ENCODE measurements at regions not wholly inside any gene's neighbourhood (a gene's known extent, or its start where the extent isn't known, plus 50 kb on each side); places are given as distances from the start of the nearest gene placed in this dataset.

DNA sequence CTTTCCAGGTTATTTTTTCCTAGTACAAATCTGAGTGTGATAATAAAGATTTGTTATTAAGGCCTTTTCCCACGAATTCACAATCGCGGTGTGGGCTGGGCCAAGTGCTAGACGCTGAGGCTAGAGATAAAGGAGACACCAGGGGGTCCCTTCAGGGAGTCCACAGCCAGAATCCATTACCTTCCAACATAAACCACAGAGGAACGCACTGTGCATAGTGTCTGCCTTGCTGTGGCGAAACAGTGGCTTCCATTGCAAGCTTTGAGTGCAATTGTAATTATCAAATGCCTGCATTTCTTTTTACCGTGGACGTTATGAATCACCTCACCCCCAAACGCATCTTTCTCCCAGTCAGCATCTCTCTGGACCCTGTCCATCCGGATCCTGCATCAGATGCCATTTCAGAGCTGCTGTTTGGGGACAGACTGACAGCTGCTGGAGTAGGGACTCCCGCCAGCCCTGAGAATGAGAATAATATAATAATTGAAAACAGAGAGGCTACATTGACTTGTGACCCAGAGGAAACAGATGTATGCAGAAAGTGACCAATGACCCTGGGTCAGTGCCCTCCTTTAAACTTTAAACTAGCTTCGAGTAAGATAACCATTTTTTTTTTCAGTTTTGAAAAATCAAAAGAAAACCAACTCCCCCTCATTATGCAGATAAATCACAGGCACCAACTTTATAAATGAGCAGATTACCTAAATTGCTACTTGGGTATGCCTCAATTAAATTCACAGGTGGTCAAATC is 456.2 kb upstream of the NRP1 start:
- Histone ChIP-seq H3K4me2 (ENCODE audit: low read depth, low read length, poor library complexity, severe bottlenecking) (no peak overlapping the region), H3F3A (ENCODE audit: low read depth) (no peaks in the 10 kb centered on the region), H3K4me3 (ENCODE audit: low read length, poor library complexity, severe bottlenecking) (no peak overlapping the region), H2AFZ (ENCODE audit: low read length) (no peak overlapping the region), H3K9me3 (ENCODE audit: insufficient read depth, low read depth, low read length) (no peaks in the 10 kb centered on the region), H3K27me3 (ENCODE audit: insufficient read depth, low read length, poor library complexity, severe bottlenecking) (no peaks in the 10 kb centered on the region), H3K9ac (ENCODE audit: low read depth, low read length, poor library complexity, severe bottlenecking) (no peak overlapping the region), H3K79me2 (ENCODE audit: insufficient read depth, low read length) (no peaks in the 10 kb centered on the region), H3K4me1 (ENCODE audit: insufficient read depth, low read length, poor library complexity, severe bottlenecking) (peaks cover 2% of the 10 kb centered on the region), H3K36me3 (ENCODE audit: insufficient read depth, low read length) (no peaks in the 10 kb centered on the region), H4K20me1 (ENCODE audit: insufficient read depth, low read length, poor library complexity, severe bottlenecking) (no peaks in the 10 kb centered on the region), H3K9me2 (replicated peaks; ENCODE audit: low read depth, low read length) (no peaks in the 10 kb centered on the region)
- TF ChIP-seq EZH2phosphoT487 (IDR thresholded peaks at IDR 0.05; ENCODE audit: borderline replicate concordance) = no peak
- TF ChIP-seq, protein P1, sequence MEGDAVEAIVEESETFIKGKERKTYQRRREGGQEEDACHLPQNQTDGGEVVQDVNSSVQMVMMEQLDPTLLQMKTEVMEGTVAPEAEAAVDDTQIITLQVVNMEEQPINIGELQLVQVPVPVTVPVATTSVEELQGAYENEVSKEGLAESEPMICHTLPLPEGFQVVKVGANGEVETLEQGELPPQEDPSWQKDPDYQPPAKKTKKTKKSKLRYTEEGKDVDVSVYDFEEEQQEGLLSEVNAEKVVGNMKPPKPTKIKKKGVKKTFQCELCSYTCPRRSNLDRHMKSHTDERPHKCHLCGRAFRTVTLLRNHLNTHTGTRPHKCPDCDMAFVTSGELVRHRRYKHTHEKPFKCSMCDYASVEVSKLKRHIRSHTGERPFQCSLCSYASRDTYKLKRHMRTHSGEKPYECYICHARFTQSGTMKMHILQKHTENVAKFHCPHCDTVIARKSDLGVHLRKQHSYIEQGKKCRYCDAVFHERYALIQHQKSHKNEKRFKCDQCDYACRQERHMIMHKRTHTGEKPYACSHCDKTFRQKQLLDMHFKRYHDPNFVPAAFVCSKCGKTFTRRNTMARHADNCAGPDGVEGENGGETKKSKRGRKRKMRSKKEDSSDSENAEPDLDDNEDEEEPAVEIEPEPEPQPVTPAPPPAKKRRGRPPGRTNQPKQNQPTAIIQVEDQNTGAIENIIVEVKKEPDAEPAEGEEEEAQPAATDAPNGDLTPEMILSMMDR (conservative IDR thresholded peaks at IDR 0.05; ENCODE audit: low read length) = no peak

DNA sequence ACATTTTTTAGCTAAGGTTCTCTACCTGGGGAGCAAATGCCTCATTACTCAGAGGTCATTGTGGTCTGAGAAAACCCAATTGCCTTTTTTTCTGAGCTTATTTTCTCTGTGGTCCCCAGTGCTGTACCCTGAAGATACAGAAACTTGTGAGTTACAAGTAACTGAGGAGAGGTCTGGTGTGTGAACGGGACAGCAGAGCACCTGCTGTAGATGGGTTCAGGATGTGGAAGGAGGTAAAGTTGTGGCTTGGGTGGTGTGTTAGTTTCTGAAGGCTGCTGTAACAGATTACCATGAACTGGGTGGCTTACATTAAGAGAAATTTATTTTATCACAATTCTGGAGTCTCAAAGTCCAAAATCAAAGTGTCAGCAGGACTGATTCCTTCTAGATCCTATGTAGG is 449.1 kb upstream of the NRP1 start:
- Histone ChIP-seq H3K9me2 (replicated peaks; ENCODE audit: low read depth, low read length) (no peaks in the 10 kb centered on the region), H3K9ac (ENCODE audit: low read depth, low read length, poor library complexity, severe bottlenecking) (no peak overlapping the region), H3K9me3 (ENCODE audit: insufficient read depth, low read depth, low read length) (no peaks in the 10 kb centered on the region), H3K36me3 (ENCODE audit: insufficient read depth, low read length) (no peaks in the 10 kb centered on the region), H3F3A (ENCODE audit: low read depth) (no peaks in the 10 kb centered on the region), H2AFZ (ENCODE audit: low read length) (no peak overlapping the region), H3K27me3 (ENCODE audit: insufficient read depth, low read length, poor library complexity, severe bottlenecking) (no peaks in the 10 kb centered on the region), H3K4me2 (ENCODE audit: low read depth, low read length, poor library complexity, severe bottlenecking) (no peak overlapping the region), H3K4me3 (ENCODE audit: low read length, poor library complexity, severe bottlenecking) (no peak overlapping the region), H4K20me1 (ENCODE audit: insufficient read depth, low read length, poor library complexity, severe bottlenecking) (no peaks in the 10 kb centered on the region), H3K79me2 (ENCODE audit: insufficient read depth, low read length) (no peaks in the 10 kb centered on the region), H3K4me1 (ENCODE audit: insufficient read depth, low read length, poor library complexity, severe bottlenecking) (no peaks in the 10 kb centered on the region)
- TF ChIP-seq, protein P1 (conservative IDR thresholded peaks at IDR 0.05; ENCODE audit: low read length) = no peak
- no peak for TF ChIP-seq EZH2phosphoT487 (IDR thresholded peaks at IDR 0.05; ENCODE audit: borderline replicate concordance)

DNA sequence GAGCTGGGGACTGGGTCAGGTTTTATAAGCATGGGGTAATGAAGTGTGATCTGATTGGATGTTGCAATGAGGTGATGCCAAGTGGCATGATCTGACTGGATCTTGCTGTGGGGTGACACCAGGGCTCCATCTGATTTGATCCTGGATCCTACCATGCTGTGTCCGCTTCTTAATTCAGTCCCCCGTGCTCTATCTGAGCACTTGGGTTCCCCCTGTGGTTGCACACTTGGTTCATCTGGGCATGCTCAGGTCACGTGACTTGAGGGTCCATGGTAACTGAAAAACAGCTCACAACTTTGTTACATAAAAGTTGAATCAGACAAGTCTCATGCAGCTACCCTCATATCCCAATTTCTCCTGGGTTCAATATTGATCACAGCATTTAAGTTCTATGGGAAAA is 448.6 kb upstream of the NRP1 start:
- no peaks in the 10 kb centered on the region for H3F3A ChIP-seq (ENCODE audit: low read depth)
- no peaks in the 10 kb centered on the region for H3K4me1 ChIP-seq (ENCODE audit: insufficient read depth, low read length, poor library complexity, severe bottlenecking)
- no peak overlapping the region for H3K4me3 ChIP-seq (ENCODE audit: low read length, poor library complexity, severe bottlenecking)
- H3K79me2 ChIP-seq (ENCODE audit: insufficient read depth, low read length) = no peaks in the 10 kb centered on the region
- no peaks in the 10 kb centered on the region for H3K9me3 ChIP-seq (ENCODE audit: insufficient read depth, low read depth, low read length)
- no peaks in the 10 kb centered on the region for H3K27me3 ChIP-seq (ENCODE audit: insufficient read depth, low read length, poor library complexity, severe bottlenecking)
- no peak overlapping the region for H3K9ac ChIP-seq (ENCODE audit: low read depth, low read length, poor library complexity, severe bottlenecking)
- no peak overlapping the region for H2AFZ ChIP-seq (ENCODE audit: low read length)
- TF ChIP-seq, protein P1 (conservative IDR thresholded peaks at IDR 0.05; ENCODE audit: low read length) = no peak
- TF ChIP-seq EZH2phosphoT487 (IDR thresholded peaks at IDR 0.05; ENCODE audit: borderline replicate concordance) = no peak
- no peaks in the 10 kb centered on the region for H3K36me3 ChIP-seq (ENCODE audit: insufficient read depth, low read length)
- no peaks in the 10 kb centered on the region for H4K20me1 ChIP-seq (ENCODE audit: insufficient read depth, low read length, poor library complexity, severe bottlenecking)
- no peaks in the 10 kb centered on the region for H3K9me2 ChIP-seq (replicated peaks; ENCODE audit: low read depth, low read length)
- no peak overlapping the region for H3K4me2 ChIP-seq (ENCODE audit: low read depth, low read length, poor library complexity, severe bottlenecking)
